Stimulated activated CD8-positive, alpha-beta memory T cell treated with anti-CD3 and anti-CD28 coated beads, Interleukin-15, amount 100 ng/mL, for 4 hours (primary cell): ENCODE measurements at regions not wholly inside any gene's neighbourhood (a gene's known extent, or its start where the extent isn't known, plus 50 kb on each side); places are given as distances from the start of the nearest gene placed in this dataset.
"Not testable (repeated sequence)": the region's sequence is repeated elsewhere in the genome, so short reads cannot be mapped to it uniquely, and the experiment has no call there.

Experiments
- DNase-seq, 2 donors: peaks; one replicate each; pipeline ENCODE4 v3.0.0-alpha.2; 2020; ENCODE audit warnings: low read depth in 2 of 2

- no peak for DNase-seq
Observed at GRCh38 chr19:13652810-13653590, 111.3 kb upstream of the MRI1 start.

GRCh38 chr19:13646758-13647157 is 117.6 kb upstream of the MRI1 start:
- DNase-seq = no peak

DNA sequence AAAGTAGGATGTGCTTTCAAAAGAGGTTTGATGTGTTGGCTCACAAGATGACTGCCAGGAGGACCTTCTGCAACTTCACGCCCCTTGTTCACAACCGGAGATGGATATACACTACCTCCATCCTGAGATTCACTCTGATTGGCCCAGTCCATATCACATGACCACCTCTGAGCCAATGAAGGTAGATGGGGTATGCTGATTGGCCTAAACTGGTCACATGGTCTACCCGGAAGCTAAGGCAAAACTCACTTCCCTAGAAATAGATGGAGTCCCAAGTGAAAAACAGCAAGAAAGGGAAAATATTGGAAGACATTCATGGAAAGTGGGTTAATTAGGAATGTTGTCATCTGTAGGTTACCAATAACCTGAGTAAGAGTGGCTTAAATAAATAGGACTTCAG is 119.7 kb upstream of the MRI1 start:
- no peak for DNase-seq

GRCh38 chr19:13640611-13641010 is 123.7 kb upstream of the MRI1 start:
- DNase-seq = no peak

DNA sequence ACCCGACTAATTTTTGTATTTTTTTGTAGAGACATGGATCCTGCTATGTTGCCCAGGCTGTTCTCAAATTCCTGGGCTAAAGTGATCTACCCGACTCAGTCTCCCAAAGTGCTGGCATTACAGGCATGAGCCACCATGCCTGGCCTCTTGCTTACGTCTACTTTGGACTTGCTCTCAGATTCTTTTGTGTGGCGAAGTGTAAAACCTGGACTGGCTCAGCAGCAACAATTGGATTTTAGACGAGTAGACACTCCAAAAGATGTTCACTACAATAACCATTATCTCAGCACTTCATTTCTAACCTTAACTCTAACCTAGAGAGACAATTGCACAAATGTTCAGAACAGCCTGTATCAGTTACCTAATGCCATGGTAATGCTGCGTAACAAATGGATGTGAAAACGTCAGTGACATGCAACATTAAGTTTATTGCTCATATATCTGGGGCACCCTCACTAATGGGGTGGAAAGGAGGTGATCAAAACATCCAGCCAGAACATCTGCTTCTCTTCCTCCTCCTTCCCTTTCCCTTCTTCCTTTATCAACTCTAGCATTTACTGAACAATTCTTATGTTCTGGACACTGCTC is 124.9 kb upstream of the MRI1 start:
- DNase-seq = no peak

DNA sequence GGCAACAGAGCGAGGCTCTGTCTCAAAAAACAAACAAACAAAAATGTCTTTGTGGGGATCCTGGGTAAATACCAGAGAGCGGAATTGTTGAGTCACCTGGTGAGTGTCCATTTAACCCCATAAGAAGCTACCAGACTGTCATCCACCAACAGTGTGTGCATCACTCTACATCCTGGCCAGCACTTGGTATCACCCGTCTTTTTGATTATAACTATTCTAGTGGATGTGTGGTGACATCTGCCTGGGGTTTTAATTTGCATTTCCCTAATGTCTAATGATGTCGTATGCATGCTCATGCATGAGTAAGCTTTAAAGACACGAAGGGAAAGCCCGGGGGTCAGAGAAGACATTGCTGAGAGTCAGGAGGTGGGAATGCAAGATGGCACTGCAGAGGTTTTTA is 126.7 kb upstream of the MRI1 start:
- no peak for DNase-seq

DNA sequence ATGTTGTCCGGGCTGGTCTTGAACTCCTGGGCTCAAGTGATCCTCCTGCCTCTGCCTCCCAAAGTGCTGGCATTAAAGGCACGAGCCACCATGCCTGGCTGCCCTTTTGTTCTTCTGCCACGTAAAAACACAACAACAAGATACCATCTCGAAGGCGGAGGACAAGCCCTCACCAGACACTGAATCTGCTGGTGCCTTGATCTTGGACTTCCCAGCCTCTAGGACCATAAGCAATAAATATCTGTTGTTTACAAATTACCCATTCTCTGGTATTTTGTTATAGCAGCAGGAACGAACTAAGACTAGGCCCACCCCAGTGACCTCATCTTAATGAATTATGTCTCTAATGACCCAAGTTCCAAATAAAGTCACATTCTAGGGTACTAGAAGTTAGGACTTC is 128.4 kb upstream of the CACNA1A start:
- no peak for DNase-seq

DNA sequence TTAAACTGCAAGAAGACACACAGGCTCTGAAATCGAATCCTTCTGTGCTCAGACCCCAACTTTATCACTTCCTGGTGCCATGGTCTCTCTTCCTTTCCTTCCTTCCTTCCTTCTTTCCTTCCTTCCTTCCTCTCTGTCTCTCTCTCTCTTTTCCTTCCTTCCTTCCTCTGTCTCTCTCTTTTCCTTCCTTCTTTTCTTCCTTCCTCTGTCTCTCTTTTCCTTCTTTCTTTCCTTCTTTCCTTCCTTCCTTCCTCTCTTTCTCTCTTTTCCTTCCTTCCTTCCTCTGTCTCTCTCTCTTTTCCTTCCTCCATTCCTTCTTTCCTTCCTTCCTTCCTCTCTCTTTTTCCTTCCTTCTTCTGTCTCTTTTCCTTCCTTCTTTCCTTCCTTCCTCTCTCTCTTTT is 127.2 kb upstream of the CACNA1A start:
- DNase-seq = no peak

DNA sequence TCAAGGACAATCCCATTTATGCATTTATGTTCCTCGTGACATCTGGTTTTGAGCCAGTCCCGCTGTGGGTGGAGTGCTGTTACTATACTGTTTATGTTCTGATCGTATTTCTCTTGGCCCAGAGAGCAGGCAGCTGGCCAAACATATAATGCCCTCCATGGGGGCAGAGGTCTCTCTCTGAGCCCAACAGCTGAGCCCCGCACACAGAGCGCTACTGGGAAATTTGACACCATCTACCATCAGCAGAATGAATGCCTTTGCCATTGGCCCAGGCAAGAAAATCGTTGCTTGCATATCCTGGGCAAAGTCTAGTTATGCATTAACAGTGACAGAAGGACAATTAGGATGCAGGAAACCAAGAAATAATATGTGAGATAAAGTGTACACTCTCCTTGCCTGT is 126.8 kb upstream of the CACNA1A start:
- DNase-seq = no peak

- not testable (repeated sequence) for DNase-seq
Observed at GRCh38 chr19:13632164-13632563, 125.9 kb upstream of the CACNA1A start.

DNA sequence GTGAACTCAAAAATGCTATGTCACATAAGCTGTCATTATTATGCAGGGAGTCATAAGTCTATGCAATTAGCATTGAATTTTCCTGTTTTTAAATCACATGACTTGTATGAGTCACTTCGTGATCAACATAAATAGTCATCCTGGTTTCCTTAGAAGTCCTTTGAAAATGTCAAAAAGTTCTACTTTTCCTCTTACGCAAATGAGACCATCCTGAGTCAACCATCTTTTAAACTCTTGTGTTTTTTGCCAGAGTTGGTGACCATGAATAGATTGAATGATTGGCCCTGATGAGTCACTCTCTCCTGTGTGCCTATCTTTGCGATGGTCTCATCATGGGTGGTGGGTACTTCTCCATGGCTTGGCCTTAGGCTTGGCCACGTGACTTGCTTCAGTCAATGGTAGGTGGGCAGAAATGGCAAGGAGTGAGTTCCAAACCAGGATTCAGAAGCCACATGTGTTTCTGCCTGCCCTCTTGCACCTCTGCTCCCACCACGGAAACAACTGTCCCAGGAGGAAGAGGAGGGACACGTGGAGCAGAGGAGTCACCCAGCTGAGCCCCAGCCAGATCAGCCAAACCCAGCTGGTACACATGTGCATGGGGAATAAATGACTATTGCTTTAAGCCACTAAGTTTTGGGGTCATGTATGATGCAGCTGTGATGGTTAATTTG is 123.5 kb upstream of the CACNA1A start:
- DNase-seq = no peak

GRCh38 chr19:13627531-13627930 is 121.3 kb upstream of the CACNA1A start:
- no peak for DNase-seq

DNA sequence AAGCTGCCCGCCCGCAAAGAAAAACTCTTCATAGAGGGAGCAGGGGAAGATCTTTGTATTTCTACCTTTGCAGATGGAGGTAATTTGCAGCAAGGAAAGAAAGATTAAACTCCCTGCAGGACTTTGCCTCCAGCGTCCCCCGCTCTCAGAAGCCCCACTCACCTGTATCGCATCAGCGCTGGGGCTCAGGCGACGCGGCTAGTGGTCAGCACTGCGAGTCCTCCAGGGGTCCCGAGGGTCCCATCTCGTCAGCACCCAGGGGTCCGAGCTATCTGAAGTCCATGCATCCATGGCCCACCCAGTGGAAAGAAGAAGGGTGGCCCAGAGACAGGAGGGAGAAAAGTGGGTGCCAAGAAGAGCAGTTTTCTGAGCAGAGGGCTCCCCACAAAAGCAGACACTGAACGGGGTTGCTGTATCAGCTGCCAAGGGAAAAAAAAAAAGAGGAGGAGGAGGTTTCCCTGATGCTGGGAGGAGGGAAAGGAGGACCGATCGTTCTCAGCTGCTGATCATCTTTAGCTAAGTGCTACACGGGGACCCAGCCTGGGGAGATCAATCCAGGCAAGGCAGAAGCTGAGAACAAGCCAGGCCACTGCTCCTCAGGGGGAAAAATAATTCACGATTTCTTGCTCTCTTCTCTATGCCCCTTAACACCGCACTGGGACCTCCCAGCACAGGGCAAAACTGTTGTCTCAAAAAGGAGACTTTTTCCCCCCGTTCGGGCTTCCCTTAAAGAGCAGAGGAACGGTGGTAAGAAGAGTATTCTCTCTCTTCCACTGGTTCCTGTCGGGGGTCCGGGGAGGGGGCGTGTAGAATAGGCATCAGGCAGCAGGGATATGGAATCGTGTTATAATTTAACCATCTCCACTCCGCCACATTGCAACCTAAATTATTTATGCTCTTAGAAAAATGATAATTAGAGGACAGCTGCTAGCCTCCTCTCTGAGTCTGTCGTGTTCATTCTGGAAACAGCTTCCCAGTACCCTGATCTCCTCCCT is 117.7 kb upstream of the CACNA1A start:
- no peak for DNase-seq

GRCh38 chr19:13622766-13623715 is 116.8 kb upstream of the CACNA1A start:
- DNase-seq = no peak

GRCh38 chr19:13621413-13621812 is 115.1 kb upstream of the CACNA1A start:
- peak in 1 of 2 donors; percentile 1 for DNase-seq

DNA sequence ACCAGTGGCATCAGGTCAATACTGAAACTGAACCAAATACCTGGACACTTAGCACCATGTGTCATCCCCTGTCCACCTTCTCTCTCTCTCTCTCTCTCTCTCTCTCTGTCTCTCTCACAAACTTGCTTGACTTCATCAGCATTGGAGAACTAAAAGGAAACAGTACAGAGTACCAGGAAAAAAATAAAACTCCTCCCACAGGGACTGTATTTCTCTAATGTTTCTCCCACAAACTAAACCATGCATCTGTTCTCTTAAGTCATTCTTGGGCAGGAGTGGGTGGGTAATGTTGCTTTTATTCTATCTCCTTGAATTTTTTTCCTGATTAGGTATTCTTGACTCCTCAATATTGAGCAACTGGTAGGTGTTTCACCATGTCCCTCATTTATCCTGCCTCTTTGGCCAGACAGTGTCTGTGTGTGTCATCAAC is 112.9 kb upstream of the CACNA1A start:
- no peak for DNase-seq

DNA sequence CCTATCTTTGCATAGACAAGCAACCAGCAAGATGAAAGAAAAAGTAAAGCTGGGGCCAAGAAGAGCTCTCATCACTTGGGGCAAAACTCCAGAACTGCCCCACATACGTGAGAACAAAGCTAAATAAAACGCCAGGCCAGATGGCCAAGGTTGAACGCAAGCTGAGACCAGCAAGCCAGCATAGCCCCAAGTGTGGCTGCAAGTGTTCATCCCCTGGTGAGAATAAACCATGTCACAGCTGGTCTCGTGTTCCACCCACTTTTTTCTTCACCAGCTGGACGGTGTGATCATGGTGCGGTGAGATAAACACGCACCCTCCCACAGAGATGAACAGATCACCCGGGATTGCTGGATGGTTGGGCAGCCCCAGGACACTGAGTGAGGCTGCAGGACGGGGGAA is 109.6 kb upstream of the CACNA1A start:
- no peak for DNase-seq

DNA sequence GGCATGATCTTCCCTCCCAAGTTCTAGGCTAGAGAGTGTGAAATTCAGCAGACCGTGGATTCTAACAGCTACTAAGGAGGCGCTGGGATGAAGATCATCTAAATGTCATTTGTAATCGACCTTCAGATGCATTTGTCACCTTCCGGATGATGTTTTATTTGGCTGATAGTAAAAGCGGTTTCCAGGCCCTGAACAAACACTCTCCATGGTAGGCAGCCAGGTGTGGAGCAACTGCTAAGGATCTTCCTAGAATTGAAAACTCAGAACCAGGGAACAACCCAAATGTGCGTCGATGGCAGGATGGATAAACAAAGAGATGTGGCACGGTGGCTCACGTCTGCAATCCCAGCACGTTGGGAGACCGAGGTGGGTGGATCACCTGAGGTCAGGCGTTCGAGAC is 107.2 kb upstream of the CACNA1A start:
- no peak for DNase-seq

DNA sequence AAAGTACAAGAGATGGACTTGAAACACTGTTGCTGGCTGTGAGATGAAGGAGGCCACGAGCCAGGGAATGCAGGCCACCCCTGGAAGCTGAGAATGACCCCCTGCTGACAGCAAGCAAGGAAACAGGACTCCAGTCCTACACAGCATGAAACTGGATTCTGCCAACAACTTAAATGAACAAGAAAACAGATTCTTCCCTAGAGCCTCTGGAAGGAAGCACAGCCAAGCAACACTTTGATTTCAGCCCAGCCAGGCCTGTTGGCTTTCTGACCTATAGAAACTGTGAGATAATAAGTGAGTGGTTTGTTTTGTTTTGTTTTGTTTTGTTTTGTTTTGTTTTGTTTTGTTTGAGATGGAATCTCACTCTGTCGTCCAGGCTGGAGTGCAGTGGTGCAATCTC is 105.3 kb upstream of the CACNA1A start:
- DNase-seq = no peak

- DNase-seq = no peak
Observed at GRCh38 chr19:13610039-13610691, 103.9 kb upstream of the CACNA1A start.
